ENCODE measurements at regions not wholly inside any gene's neighbourhood (a gene's known extent, or its start where the extent isn't known, plus 50 kb on each side); places are given as distances from the start of the nearest gene placed in this dataset.
"Not testable (repeated sequence)": the region's sequence is repeated elsewhere in the genome, so short reads cannot be mapped to it uniquely, and the experiment has no call there.

DNA sequence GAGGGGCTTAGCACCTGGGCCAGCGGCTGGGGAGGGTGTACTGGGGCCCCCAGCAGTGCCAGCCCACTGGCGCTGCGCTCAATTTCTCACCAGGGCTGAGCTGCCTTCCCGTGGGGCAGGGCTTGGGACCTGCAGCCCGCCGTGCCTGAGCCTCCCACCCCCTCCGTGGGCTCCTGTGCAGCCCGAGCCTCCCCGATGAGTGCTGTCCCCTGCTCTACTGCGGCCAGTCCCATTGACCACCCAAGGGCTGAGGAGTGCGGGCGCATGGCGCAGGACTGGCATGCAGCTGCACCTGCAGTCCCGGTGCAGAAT is 65.5 kb upstream of the SLC25A43 start:
- TF ChIP-seq, protein P1, sequence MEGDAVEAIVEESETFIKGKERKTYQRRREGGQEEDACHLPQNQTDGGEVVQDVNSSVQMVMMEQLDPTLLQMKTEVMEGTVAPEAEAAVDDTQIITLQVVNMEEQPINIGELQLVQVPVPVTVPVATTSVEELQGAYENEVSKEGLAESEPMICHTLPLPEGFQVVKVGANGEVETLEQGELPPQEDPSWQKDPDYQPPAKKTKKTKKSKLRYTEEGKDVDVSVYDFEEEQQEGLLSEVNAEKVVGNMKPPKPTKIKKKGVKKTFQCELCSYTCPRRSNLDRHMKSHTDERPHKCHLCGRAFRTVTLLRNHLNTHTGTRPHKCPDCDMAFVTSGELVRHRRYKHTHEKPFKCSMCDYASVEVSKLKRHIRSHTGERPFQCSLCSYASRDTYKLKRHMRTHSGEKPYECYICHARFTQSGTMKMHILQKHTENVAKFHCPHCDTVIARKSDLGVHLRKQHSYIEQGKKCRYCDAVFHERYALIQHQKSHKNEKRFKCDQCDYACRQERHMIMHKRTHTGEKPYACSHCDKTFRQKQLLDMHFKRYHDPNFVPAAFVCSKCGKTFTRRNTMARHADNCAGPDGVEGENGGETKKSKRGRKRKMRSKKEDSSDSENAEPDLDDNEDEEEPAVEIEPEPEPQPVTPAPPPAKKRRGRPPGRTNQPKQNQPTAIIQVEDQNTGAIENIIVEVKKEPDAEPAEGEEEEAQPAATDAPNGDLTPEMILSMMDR (conservative IDR thresholded peaks at IDR 0.05 in 1 of 2, IDR thresholded peaks at IDR 0.05 in 1 of 2; ENCODE audit: low read depth in 1 of 2, low read length in 2 of 2), result not testable (repeated sequence)
- not testable (repeated sequence) for TF ChIP-seq EZH2 (IDR thresholded peaks at IDR 0.05; ENCODE audit: low read length, missing control alignments)

All from fibroblast of lung (primary cell).